Liver (tissue), 8 donors: ENCODE measurements at regions not wholly inside any gene's neighbourhood (a gene's known extent, or its start where the extent isn't known, plus 50 kb on each side); places are given as distances from the start of the nearest gene placed in this dataset.

ENCODE experiments used
- DNase-seq: peaks from one replicate; pipeline ENCODE4 v3.0.0-alpha.2; 2017; ENCODE audit warnings: low spot score
- H3K27ac ChIP-seq, 2 donors: one replicate each; pipeline ENCODE4 v1.7.0; 2013; ENCODE audit warnings: inconsistent platforms in 2 of 2, low read length in 2 of 2, control low read depth in 1 of 2, low read depth in 1 of 2, mild to moderate bottlenecking in 1 of 2
- H3K27me3 ChIP-seq, 4 donors: one replicate each; pipeline versions ENCODE4 v1.6.1 to v1.7.0; 2013; ENCODE audit warnings: low read length in 3 of 4, inconsistent platforms in 1 of 4, mild to moderate bottlenecking in 1 of 4, moderate library complexity in 1 of 4; ENCODE audit not compliant: control insufficient read depth in 4 of 4, insufficient read depth in 4 of 4
- H3K36me3 ChIP-seq, 4 donors: one replicate each; pipeline versions ENCODE4 v1.6.1 to v1.7.0; 2013; ENCODE audit warnings: low read length in 3 of 4, mild to moderate bottlenecking in 3 of 4, low read depth in 1 of 4, moderate library complexity in 1 of 4; ENCODE audit not compliant: control insufficient read depth in 4 of 4, insufficient read depth in 3 of 4
- H3K4me1 ChIP-seq, 4 donors: one replicate each; pipeline versions ENCODE4 v1.6.1 to v1.7.0; 2013; ENCODE audit warnings: low read length in 3 of 4, mild to moderate bottlenecking in 3 of 4, moderate library complexity in 1 of 4; ENCODE audit not compliant: control insufficient read depth in 4 of 4, insufficient read depth in 4 of 4
- H3K4me3 ChIP-seq, 3 donors: one replicate each; pipeline versions ENCODE4 v1.6.1 to v1.7.0; 2013; ENCODE audit warnings: low read length in 3 of 3, control low read depth in 1 of 3, low read depth in 1 of 3, mild to moderate bottlenecking in 1 of 3
- H3K9ac ChIP-seq, 2 donors: one replicate each; pipeline ENCODE4 v1.7.0; 2013; ENCODE audit warnings: low read length in 2 of 2, mild to moderate bottlenecking in 2 of 2, moderate library complexity in 2 of 2, control low read depth in 1 of 2, low read depth in 1 of 2
- H3K9me3 ChIP-seq, 4 donors: one replicate each; pipeline versions ENCODE4 v1.6.1 to v1.7.0; 2013; ENCODE audit warnings: low read length in 3 of 4; ENCODE audit not compliant: control insufficient read depth in 4 of 4
- EGR1 ChIP-seq, 2 donors: IDR thresholded peaks; 2 replicates each; pipeline ENCODE4 v1.6.1; 2016 to 2018; ENCODE audit warnings: antibody characterized with exemption in 2 of 2, low read depth in 2 of 2
- FOXA1 ChIP-seq: IDR thresholded peaks from 2 replicates; pipeline ENCODE4 v1.6.1; 2016; ENCODE audit warnings: antibody characterized with exemption
- FOXA2 ChIP-seq: IDR thresholded peaks from 2 replicates; pipeline ENCODE4 v1.6.1; 2016; ENCODE audit warnings: antibody characterized with exemption
- GABPA ChIP-seq, 2 donors: IDR thresholded peaks in 1 of 2; conservative IDR thresholded peaks in 1 of 2; 2 replicates each; pipeline ENCODE4 v1.6.1; 2016; ENCODE audit warnings: antibody characterized with exemption in 2 of 2, mild to moderate bottlenecking in 1 of 2, moderate library complexity in 1 of 2
- HNF4A ChIP-seq, 2 donors: conservative IDR thresholded peaks; 2 replicates each; pipeline ENCODE4 v1.6.1; 2016; ENCODE audit warnings: antibody characterized with exemption in 2 of 2, mild to moderate bottlenecking in 2 of 2
- HNF4G ChIP-seq: IDR thresholded peaks from 2 replicates; pipeline ENCODE4 v1.6.1; 2016; ENCODE audit warnings: antibody characterized with exemption
- JUND ChIP-seq, 2 donors: IDR thresholded peaks; 2 replicates each; pipeline ENCODE4 v1.6.1; 2016; ENCODE audit warnings: antibody characterized with exemption in 2 of 2
- MAX ChIP-seq: IDR thresholded peaks from 2 replicates; pipeline ENCODE4 v1.6.1; 2016; ENCODE audit warnings: antibody characterized with exemption
- NR2F2 ChIP-seq: IDR thresholded peaks from 2 replicates; pipeline ENCODE4 v1.6.1; 2016; ENCODE audit warnings: antibody characterized with exemption
- RAD21 ChIP-seq, 2 donors: IDR thresholded peaks; 2 replicates each; pipeline ENCODE4 v1.6.1; 2016; ENCODE audit warnings: antibody characterized with exemption in 2 of 2, mild to moderate bottlenecking in 2 of 2
- REST ChIP-seq: IDR thresholded peaks from 2 replicates; pipeline ENCODE4 v1.6.1; 2016; ENCODE audit warnings: antibody characterized with exemption, mild to moderate bottlenecking
- RXRA ChIP-seq, 2 donors: IDR thresholded peaks; 2 replicates each; pipeline ENCODE4 v1.6.1; 2017 to 2018; ENCODE audit warnings: antibody characterized with exemption in 2 of 2, mild to moderate bottlenecking in 1 of 2
- SP1 ChIP-seq: IDR thresholded peaks from 2 replicates; pipeline ENCODE4 v1.6.1; 2018; ENCODE audit warnings: antibody characterized with exemption, mild to moderate bottlenecking
- YY1 ChIP-seq: IDR thresholded peaks from 2 replicates; pipeline ENCODE4 v1.6.1; 2016; ENCODE audit warnings: antibody characterized with exemption, mild to moderate bottlenecking
- WGBS: extraction: QIAGEN DNeasy Blood & Tissue Kit; methylation state at CpG from one replicate; pipeline ENCODE4 v1.1.7; 2013; 5-methylcytosine and 5-hydroxymethylcytosine counted together
- TF ChIP-seq, protein P1 (sequence below): fragments of 150-350 bp; IDR thresholded peaks from 2 replicates; pipeline ENCODE4 v1.5.1; 2017; ENCODE audit warnings: improper control_type of control experiment, low read depth, low read length; ENCODE audit not compliant: missing input control
- TF ChIP-seq, protein P2 (sequence below): IDR thresholded peaks from 2 replicates; pipeline ENCODE4 v1.6.1; 2016; ENCODE audit warnings: antibody characterized with exemption
- TF ChIP-seq, protein P3 (sequence below): IDR thresholded peaks from 2 replicates; pipeline ENCODE4 v1.6.1; 2016; ENCODE audit warnings: antibody characterized with exemption
- donor health status: healthy.
- donor health status: healthy.
- donor health status: healthy.
- donor health status: healthy.
- donor health status: healthy.

GRCh38 chr15:70260580-70260979 lies 162.9 kb upstream of the TLE3 start:
- no peak for DNase-seq
- Histone ChIP-seq H3K9ac (no peak overlapping the region), H3K27me3 (no peaks in the 10 kb centered on the region), H3K4me1 (peaks cover 0 to 3% (median under 1%) of the 10 kb centered on the region in 4 donors), H3K9me3 (no peaks in the 10 kb centered on the region), H3K27ac (no peak overlapping the region), H3K36me3 (no peaks in the 10 kb centered on the region), H3K4me3 (no peak overlapping the region)
- TF ChIP-seq HNF4G (no peak), MAX (no peak), EGR1 (IDR thresholded peaks at IDR 0.05; ENCODE audit: low read depth in 2 of 2) (no peak), REST (no peak), SP1 (no peak), FOXA2 (no peak), NR2F2 (no peak), GABPA (IDR thresholded peaks at IDR 0.05 in 1 of 2, conservative IDR thresholded peaks at IDR 0.05 in 1 of 2) (no peak), RAD21 (IDR thresholded peaks at IDR 0.05) (no peak), YY1 (no peak), HNF4A (conservative IDR thresholded peaks at IDR 0.05) (no peak)
- TF ChIP-seq, protein P1, sequence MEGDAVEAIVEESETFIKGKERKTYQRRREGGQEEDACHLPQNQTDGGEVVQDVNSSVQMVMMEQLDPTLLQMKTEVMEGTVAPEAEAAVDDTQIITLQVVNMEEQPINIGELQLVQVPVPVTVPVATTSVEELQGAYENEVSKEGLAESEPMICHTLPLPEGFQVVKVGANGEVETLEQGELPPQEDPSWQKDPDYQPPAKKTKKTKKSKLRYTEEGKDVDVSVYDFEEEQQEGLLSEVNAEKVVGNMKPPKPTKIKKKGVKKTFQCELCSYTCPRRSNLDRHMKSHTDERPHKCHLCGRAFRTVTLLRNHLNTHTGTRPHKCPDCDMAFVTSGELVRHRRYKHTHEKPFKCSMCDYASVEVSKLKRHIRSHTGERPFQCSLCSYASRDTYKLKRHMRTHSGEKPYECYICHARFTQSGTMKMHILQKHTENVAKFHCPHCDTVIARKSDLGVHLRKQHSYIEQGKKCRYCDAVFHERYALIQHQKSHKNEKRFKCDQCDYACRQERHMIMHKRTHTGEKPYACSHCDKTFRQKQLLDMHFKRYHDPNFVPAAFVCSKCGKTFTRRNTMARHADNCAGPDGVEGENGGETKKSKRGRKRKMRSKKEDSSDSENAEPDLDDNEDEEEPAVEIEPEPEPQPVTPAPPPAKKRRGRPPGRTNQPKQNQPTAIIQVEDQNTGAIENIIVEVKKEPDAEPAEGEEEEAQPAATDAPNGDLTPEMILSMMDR: no peak
- TF ChIP-seq, protein P2, sequence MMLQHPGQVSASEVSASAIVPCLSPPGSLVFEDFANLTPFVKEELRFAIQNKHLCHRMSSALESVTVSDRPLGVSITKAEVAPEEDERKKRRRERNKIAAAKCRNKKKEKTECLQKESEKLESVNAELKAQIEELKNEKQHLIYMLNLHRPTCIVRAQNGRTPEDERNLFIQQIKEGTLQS: no peak
- WGBS: 97% methylated on average over 7 of the region's 7 CpGs

GRCh38 chr15:70259640-70260508 lies 162.2 kb upstream of the TLE3 start:
- no peak overlapping the region for H3K4me3 ChIP-seq
- no peak for DNase-seq
- H3K27ac ChIP-seq: no peak overlapping the region
- WGBS: 83% methylated on average over 9 of the region's 9 CpGs
- H3K27me3 ChIP-seq: no peaks in the 10 kb centered on the region
- no peaks in the 10 kb centered on the region for H3K9me3 ChIP-seq
- H3K36me3 ChIP-seq: no peaks in the 10 kb centered on the region
- H3K4me1 ChIP-seq: peaks cover 0 to 3% (median under 1%) of the 10 kb centered on the region in 4 donors
- no peak overlapping the region for H3K9ac ChIP-seq
- TF ChIP-seq JUND (IDR thresholded peaks at IDR 0.05) (no peak), REST (no peak), RAD21 (IDR thresholded peaks at IDR 0.05) (no peak), RXRA (IDR thresholded peaks at IDR 0.05) (no peak), SP1 (no peak), FOXA2 (no peak), EGR1 (IDR thresholded peaks at IDR 0.05; ENCODE audit: low read depth in 2 of 2) (no peak), HNF4G (no peak), MAX (no peak), FOXA1 (no peak)
- TF ChIP-seq, protein P3, sequence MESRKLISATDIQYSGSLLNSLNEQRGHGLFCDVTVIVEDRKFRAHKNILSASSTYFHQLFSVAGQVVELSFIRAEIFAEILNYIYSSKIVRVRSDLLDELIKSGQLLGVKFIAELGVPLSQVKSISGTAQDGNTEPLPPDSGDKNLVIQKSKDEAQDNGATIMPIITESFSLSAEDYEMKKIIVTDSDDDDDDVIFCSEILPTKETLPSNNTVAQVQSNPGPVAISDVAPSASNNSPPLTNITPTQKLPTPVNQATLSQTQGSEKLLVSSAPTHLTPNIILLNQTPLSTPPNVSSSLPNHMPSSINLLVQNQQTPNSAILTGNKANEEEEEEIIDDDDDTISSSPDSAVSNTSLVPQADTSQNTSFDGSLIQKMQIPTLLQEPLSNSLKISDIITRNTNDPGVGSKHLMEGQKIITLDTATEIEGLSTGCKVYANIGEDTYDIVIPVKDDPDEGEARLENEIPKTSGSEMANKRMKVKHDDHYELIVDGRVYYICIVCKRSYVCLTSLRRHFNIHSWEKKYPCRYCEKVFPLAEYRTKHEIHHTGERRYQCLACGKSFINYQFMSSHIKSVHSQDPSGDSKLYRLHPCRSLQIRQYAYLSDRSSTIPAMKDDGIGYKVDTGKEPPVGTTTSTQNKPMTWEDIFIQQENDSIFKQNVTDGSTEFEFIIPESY: no peak
